GM12878 (cell line): ENCODE measurements at regions not wholly inside any gene's neighbourhood (a gene's known extent, or its start where the extent isn't known, plus 50 kb on each side); places are given as distances from the start of the nearest gene placed in this dataset.

Experiments
- CEBPZ ChIP-seq: fragments of 150-350 bp; IDR thresholded peaks from 2 replicates; pipeline ENCODE4 v1.6.1; 2016; ENCODE audit warnings: low read depth, low read length
- CTCF ChIP-seq, 3 experiments: IDR thresholded peaks in 2 of 3; conservative IDR thresholded peaks in 1 of 3; 2 replicates each; pipeline ENCODE4 v1.5.1; 2011; ENCODE audit warnings: low read depth in 3 of 3, low read length in 3 of 3, mild to moderate bottlenecking in 3 of 3, control low read depth in 2 of 3, moderate library complexity in 2 of 3, inconsistent platforms in 1 of 3, mixed read lengths in 1 of 3; ENCODE audit not compliant: control insufficient read depth in 2 of 3, insufficient read depth in 1 of 3; ENCODE audit errors: extremely low read depth in 1 of 3
- EGR1 ChIP-seq, 2 experiments: IDR thresholded peaks; 1 replicate in 1 of 2; 2 replicates in 1 of 2; pipeline ENCODE4 v1.6.1; 2011 to 2012; ENCODE audit warnings: low read depth in 2 of 2, low read length in 2 of 2, borderline replicate concordance in 1 of 2, mild to moderate bottlenecking in 1 of 2, moderate library complexity in 1 of 2
- EP300 ChIP-seq, 2 experiments: fragments of 150-350 bp in 1 of 2; IDR thresholded peaks; 2 replicates each; pipeline ENCODE4 v1.6.1; 2011 to 2012; ENCODE audit warnings: low read depth in 2 of 2, low read length in 2 of 2, borderline replicate concordance in 1 of 2, improper control_type of control experiment in 1 of 2, inconsistent platforms in 1 of 2; ENCODE audit not compliant: control insufficient read depth in 1 of 2
- EZH2 ChIP-seq: IDR thresholded peaks from 2 replicates; pipeline ENCODE4 v1.6.1; 2012; ENCODE audit warnings: low read depth, mild to moderate bottlenecking, control low read depth, inconsistent platforms, low read length, borderline replicate concordance; ENCODE audit not compliant: control insufficient read depth
- NR2C2 ChIP-seq: IDR thresholded peaks from 2 replicates; pipeline ENCODE4 v1.6.1; 2011; ENCODE audit warnings: borderline replicate concordance, low read depth; ENCODE audit not compliant: control insufficient read depth, insufficient read length
- NRF1 ChIP-seq: conservative IDR thresholded peaks from 2 replicates; pipeline ENCODE4 v1.6.1; 2011; ENCODE audit warnings: mild to moderate bottlenecking, low read depth, low read length, improper control_type of control experiment
- POLR2A ChIP-seq: IDR thresholded peaks from 2 replicates; pipeline ENCODE4 v1.6.1; 2011; ENCODE audit warnings: low read depth, mild to moderate bottlenecking, low read length
- POLR2AphosphoS2 ChIP-seq: IDR thresholded peaks from 2 replicates; pipeline ENCODE4 v1.6.1; 2011; ENCODE audit warnings: low read depth, mild to moderate bottlenecking, low read length, improper control_type of control experiment, moderate library complexity
- POLR2AphosphoS5 ChIP-seq: IDR thresholded peaks from 2 replicates; pipeline ENCODE4 v1.6.1; 2011; ENCODE audit warnings: mild to moderate bottlenecking, low read length, inconsistent platforms
- SIN3A ChIP-seq: IDR thresholded peaks from 2 replicates; pipeline ENCODE4 v1.6.1; 2012; ENCODE audit warnings: low read depth, low read length, improper control_type of control experiment
- SPI1 ChIP-seq: IDR thresholded peaks from 2 replicates; pipeline ENCODE4 v1.6.1; 2011; ENCODE audit warnings: low read depth, mild to moderate bottlenecking, low read length, moderate library complexity, borderline replicate concordance; ENCODE audit not compliant: insufficient read depth

- TF ChIP-seq EZH2 (no peak), POLR2AphosphoS5 (no peak), SIN3A (no peak), CEBPZ (no peak), EP300 (IDR thresholded peaks at IDR 0.05; ENCODE audit: borderline replicate concordance in 1 of 2, control insufficient read depth in 1 of 2, low read depth in 2 of 2, low read length in 2 of 2) (no peak), POLR2A (no peak), CTCF (IDR thresholded peaks at IDR 0.05 in 2 of 3, conservative IDR thresholded peaks at IDR 0.05 in 1 of 3; ENCODE audit: control insufficient read depth in 2 of 3, extremely low read depth in 1 of 3, insufficient read depth in 1 of 3, low read depth in 3 of 3, low read length in 3 of 3) (no peak), EGR1 (IDR thresholded peaks at IDR 0.05; ENCODE audit: borderline replicate concordance in 1 of 2, low read depth in 2 of 2, low read length in 2 of 2) (no peak), POLR2AphosphoS2 (no peak), NR2C2 (no peak), SPI1 (no peak), NRF1 (no peak)
These were observed 132.1 kb downstream of the MAIP1 start for GRCh38 chr2:200087451-200087850.
